NOMO-1 treated with DMSO at 0.1 percent for 48 hours (cell line): ENCODE measurements at regions not wholly inside any gene's neighbourhood (a gene's known extent, or its start where the extent isn't known, plus 50 kb on each side); places are given as distances from the start of the nearest gene placed in this dataset.
"Not testable (repeated sequence)": the region's sequence is repeated elsewhere in the genome, so short reads cannot be mapped to it uniquely, and the experiment has no call there.

Source experiments
- DNase-seq: peaks from one replicate; lab custom pipeline; 2025; ENCODE audit not compliant: unreplicated experiment; lab: John Stamatoyannopoulos, UW

- no peak for DNase-seq
Measured at GRCh38 chr5:33059081-33059480, 348.0 kb downstream of the NPR3 start.

- DNase-seq = no peak
Measured at GRCh38 chr5:33065131-33065530, 354.0 kb downstream of the NPR3 start.

GRCh38 chr5:33067291-33067690 lies 356.2 kb downstream of the NPR3 start:
- peak; percentile 16 for DNase-seq

- no peak for DNase-seq
Measured at GRCh38 chr5:33068786-33069185, 357.7 kb downstream of the NPR3 start.

DNA sequence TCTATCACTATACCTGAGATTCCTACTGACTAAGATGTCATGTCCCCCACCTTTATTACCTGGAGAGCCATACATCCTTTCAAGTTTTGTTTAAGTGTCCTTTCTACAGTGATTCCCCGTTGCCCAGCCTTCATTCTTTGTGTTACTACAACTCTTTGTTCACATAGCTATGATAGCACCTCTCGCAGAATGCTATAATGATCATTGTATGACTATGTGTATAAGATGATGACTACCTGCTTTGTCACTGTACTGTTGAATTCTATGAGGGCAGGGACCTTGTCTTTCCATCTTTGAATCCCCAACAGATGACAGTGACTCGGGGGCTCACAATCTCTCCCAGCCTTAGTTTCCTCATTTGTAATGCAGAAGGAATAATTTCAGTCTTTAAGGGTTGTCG lies 361.2 kb downstream of the NPR3 start:
- no peak for DNase-seq

GRCh38 chr5:33072726-33073125 lies 361.6 kb downstream of the NPR3 start:
- DNase-seq = no peak

GRCh38 chr5:33073881-33074327 lies 362.8 kb downstream of the NPR3 start:
- no peak for DNase-seq

DNA sequence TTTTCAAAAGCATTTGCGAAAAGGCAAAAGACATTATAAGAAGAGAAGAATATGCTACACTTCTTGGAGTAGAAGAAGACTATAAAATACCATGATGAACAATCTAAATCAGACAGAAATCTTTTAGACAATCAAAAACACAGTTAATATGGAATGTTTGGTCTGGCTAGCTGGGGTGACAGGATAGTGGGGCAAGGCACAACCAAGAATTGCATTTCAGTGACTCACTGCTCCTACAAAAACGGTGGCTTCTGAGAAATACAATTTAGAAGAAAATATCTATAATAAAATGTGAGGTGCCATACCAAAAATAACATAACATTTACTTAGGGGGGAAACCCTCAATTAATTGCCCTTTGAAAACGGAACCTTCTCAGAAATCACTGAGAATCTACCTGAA lies 363.4 kb downstream of the NPR3 start:
- DNase-seq = no peak

DNA sequence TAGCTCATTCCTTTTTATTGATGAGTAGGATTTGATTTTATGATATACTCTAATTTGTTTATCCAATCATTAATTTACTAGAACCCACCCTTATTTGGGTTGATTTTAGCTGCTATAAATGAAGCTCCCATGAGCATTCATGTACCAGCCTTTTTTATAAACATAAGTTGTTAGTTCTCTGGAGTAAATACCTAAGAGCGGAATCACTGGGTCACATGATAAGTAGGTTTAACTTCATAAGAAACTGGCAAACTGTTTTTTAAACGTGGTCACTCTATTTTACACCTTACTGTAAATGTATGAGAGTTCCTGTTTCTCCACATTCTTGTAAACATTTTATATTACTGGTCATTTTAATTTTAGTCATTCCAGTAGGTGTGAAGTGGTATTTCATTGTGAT lies 364.6 kb downstream of the NPR3 start:
- no peak for DNase-seq

DNA sequence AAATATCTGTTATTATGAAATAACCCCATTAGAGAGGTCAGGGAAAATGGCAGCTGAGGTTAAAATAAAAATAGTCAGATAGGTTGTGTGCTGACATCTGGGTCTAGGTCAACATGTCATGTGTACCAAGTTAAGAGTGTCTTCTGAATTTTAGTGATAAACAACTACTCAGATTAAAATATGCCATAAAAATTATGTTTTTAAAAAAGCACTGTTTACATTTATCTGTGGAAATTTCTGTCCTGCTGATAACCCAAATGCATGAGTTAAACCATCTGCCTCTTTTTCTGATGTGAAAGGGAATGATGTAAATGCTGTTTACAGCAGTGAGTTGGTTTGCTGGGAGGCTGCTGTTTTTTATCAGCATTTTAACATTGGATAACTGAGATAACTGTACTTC lies 361.2 kb upstream of the TARS1 start:
- no peak for DNase-seq

- no peak for DNase-seq
Measured at GRCh38 chr5:33080287-33080686, 360.5 kb upstream of the TARS1 start.

DNA sequence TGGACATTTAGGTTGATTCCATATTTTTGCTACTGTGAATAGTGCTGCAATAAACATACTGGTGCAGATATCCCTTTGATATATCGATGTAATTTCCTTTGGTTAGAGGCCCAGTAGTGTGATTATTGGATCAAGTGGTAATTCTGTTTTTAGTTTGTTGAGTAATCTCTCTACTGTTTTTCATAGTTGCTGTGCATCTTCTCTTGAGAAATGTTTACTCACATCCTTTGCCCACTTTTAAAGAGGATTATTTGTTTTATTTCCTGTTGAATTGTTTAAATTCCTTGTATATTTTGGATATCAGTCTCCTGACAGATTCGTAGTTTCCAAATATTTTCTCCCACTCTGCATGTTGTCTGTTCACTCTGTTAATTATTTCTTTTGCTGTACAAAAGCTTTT lies 352.6 kb upstream of the TARS1 start:
- DNase-seq = no peak

DNA sequence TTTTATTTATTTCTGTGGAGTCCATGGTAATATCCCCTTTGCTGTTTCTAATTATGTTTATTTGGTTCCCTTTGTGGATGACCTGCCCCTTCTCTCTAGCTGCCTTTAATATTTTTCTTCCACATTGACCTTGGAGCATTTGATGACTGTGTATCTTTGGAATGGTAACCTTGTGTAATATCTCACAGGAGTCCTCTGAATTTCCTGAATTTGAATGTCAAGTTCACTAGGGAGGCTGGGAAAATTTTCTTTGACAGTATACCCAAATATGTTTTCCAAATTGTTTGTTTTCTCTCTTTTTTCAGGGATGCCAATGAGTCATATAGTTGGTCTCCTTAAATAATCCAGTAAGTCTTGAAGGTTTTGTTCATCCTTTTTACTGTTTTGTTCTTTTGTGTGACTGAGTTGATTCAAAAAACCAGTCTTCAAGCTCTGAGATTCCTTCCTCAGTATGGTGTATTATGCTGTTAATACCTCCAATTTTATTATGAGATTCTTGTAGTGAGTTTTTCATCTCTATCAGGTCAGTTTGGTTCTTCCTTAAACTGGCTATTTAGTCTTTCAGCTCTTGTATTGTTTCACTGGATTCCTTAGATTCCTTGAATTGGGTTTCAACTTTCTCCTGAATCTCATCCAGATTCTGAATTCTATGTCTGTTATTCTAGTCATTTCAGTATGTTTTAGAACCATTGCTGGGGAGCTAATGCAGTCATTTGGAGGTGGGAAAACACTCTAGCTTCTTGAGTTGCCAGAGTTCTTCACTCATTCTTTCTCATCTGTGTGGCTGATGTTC lies 349.0 kb upstream of the TARS1 start:
- no peak for DNase-seq

DNA sequence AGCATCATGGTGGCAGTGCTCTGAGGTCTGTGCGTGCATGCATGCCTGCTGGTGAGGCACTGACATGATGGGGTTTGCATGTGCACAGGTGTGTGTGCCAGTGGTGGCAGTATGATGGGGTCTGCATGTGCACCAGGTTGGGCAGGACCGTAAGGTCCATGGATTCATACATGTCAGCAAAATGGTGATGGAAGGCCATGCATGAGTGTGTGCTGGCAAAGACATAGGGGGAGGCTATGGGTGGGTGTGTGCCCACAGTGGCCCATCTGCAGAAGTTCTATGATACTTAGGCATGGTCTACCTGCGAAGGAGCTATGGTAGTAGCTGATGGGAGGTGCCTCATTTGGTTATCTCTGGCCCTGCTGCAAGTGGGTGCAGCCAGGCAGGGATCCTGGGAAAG lies 348.0 kb upstream of the TARS1 start:
- DNase-seq = no peak

GRCh38 chr5:33102551-33102950 lies 338.2 kb upstream of the TARS1 start:
- no peak for DNase-seq

DNA sequence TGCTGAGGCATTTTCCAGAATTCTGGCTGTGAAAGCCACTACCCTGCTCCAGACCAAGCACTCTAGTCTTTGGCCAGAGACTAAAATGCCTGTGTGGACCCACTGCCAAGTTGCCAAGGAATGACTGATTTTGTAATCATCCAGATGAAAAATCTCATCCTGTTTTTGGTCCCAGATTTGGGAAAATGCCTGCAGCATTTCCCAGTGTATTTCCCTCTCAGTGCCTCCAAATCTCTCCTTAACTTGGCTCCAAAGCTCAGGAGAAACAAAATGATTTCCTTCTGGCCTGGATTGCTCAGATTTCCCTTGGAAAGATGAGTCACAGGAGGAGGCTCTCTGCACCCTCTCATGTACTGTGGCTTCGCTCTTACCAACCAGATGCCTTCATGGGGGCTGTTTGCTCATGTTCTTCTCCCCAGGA lies 335.2 kb upstream of the TARS1 start:
- DNase-seq = no peak

DNA sequence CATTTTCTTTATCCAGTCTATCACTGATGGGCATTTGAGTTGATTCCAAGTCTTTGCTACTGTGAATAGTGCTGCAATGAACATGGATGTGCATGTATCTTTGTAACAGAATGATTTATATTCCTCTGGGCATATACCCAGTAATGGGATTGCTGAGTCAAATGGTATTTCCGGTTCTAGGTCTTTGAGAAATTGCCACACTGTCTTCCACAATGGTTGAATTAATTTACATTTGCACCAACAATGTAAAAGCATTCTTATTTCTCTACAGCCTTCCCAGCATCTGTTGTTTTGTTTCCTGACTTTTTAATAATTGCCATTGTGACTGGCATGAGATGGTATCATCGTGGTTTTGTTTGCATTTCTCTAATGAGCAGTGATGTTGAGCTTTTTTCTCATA lies 330.3 kb upstream of the TARS1 start:
- DNase-seq = not testable (repeated sequence)

DNA sequence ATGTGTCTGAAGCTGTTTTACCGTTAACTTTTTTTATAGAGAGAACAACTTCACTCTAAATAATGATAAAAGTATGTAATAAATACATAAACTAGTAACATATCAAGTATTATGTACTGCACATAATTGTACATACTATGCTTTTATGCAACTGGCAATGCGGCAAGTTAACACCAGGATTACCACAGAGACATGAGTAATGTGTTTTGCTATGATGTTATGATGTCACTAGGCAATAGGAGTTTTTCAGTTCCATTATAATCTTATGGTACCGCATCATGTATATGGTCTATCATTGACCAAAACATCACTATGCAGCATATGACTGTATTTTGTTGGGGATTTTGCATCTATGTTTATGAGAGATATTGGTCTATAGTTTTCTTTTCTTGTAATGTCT lies 326.4 kb upstream of the TARS1 start:
- DNase-seq = no peak

GRCh38 chr5:33115467-33115866 lies 325.3 kb upstream of the TARS1 start:
- no peak for DNase-seq

GRCh38 chr5:33118761-33119415 lies 321.9 kb upstream of the TARS1 start:
- no peak for DNase-seq

DNA sequence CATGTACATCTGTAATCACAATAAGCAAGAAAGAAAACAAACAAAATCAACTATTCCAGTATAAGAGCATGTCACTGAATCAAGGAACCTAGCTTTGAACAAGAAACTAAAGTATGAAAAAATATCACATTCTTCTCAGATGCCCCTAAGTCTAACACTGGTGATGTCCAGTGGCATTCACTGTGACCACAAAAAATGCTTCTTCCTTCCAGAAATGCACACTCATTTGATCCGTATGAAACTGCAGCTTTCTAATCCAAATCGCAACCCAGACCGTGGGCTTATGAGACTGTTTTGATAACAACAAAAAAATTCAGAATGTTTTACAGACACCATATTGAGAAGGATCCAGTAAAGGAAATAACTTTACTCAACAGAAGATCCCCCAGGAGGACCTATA lies 320.1 kb upstream of the TARS1 start:
- DNase-seq = no peak

DNA sequence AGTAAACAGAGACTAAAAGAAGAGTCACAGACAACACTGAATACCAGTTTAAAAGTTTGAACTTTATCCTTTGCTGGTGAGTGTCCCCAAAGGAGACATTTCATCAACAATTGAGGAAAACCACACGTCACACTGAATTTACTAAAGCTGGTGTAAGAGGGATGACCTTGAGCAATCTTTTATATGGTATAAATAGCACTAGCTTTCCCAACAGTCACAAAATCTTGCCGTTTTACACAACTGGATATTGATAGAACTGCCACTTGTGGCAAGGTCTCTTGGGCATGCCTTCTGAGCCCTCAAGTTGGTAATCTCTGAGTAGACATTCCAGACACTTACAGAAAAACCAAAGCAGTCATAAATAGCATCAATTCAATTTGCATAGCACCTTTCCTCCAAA lies 311.5 kb upstream of the TARS1 start:
- DNase-seq = peak; percentile 74

DNA sequence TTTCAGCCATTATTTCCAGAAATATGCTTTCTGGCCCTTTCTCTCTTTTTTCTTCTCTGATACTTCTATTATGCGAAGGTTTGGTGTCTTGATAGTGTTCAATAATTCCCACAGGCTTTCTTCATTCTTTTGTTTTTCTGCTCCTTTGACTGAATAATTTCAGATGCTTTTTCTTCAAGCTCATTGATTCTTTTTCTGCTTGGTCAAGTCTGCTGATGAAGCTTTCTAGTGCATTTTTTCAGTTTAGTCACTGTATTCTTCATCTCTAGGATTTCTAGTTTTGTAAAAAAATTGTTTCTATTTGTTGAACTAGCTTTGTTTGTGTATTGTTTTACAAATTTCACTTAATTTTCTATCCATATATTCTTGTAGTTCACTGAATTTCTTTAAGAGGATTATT lies 304.0 kb upstream of the TARS1 start:
- DNase-seq = no peak
